HG02870 (cell line): ENCODE measurements at regions not wholly inside any gene's neighbourhood (a gene's known extent, or its start where the extent isn't known, plus 50 kb on each side); places are given as distances from the start of the nearest gene placed in this dataset.
"Not testable (repeated sequence)": the region's sequence is repeated elsewhere in the genome, so short reads cannot be mapped to it uniquely, and the experiment has no call there.

Source experiments
- ATAC-seq: cut with Tn5 transposase; IDR thresholded peaks from one replicate; pipeline ENCODE4 v1.9.1; 2021; ENCODE audit warnings: mild to moderate bottlenecking, moderate library complexity; ENCODE audit not compliant: unreplicated experiment

- no peak for ATAC-seq
These were observed 51.9 kb upstream of the USP9X start for GRCh38 chrX:41033299-41033698.

- not testable (repeated sequence) for ATAC-seq
These were observed 50.3 kb upstream of the USP9X start for GRCh38 chrX:41034902-41035301.
